ENCODE measurements at regions not wholly inside any gene's neighbourhood (a gene's known extent, or its start where the extent isn't known, plus 50 kb on each side); places are given as distances from the start of the nearest gene placed in this dataset.

DNA sequence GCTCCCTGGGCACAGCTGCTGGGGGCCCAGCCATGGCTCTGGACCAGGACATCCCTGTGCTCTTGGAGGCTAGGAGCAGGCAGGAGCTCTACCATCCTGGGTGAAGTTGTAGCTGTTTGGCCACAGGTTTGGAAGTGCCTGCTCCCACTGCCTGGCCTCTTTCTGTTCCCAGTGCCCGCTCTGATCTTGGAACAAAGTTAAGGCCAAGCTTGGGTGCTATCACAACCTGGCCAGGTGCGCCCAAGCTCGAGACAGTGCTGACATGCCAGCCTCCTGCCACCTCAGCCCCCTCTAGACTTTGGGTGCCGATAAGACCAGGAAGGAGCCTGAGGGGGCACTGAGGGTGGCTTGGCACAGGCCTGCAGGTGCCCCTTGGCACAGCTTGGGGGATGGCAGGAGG is 686.1 kb upstream of the AADAT start:
- CTCF ChIA-PET, result no interaction called here
- no peaks in the 10 kb centered on the region for H3K9me3 Mint-ChIP-seq (ENCODE audit: unreplicated experiment)
- intact Hi-C loops (cut with micrococcal nuclease; ENCODE audit: unreplicated experiment), result no loop called here

DNA sequence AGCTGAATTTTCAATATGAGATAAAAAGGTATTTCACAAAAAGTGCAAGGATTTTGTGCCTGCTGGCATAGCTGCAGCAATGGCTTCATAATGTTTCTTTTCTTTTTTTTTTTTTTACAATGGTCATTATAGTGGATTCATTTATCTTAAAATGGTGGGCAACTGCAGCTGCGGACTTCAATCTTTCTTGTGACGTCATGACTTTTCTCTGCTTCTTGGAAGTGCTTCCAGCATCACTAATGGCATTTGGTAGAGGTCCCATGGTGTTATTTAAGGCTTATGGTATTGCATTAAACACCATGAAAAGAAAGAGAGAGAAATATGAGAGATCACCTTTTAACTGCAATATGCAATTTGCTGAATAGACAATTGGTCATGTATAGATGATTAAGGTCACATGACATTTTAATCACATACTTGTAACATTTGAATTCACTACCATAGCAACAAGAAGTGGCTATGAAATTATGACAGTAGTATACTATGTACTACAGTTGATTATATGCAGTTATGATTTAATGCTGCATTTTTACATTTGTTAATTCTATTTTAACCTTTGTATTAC is 684.0 kb upstream of the AADAT start:
- DNase-seq, result no peak
- Mint-ChIP-seq H3K9me3 (ENCODE audit: unreplicated experiment) (no peaks in the 10 kb centered on the region), H3K36me3 (ENCODE audit: insufficient read depth, unreplicated experiment) (no peaks in the 10 kb centered on the region), H3K27me3 (ENCODE audit: insufficient read depth, unreplicated experiment) (no peaks in the 10 kb centered on the region), H3K4me3 (ENCODE audit: unreplicated experiment) (no peak overlapping the region), H3K27ac (ENCODE audit: unreplicated experiment) (no peak overlapping the region), H3K4me1 (ENCODE audit: low read depth, unreplicated experiment) (no peaks in the 10 kb centered on the region)
- intact Hi-C loops (cut with micrococcal nuclease; ENCODE audit: unreplicated experiment), result no loop called here
- TF ChIP-seq, protein P1, sequence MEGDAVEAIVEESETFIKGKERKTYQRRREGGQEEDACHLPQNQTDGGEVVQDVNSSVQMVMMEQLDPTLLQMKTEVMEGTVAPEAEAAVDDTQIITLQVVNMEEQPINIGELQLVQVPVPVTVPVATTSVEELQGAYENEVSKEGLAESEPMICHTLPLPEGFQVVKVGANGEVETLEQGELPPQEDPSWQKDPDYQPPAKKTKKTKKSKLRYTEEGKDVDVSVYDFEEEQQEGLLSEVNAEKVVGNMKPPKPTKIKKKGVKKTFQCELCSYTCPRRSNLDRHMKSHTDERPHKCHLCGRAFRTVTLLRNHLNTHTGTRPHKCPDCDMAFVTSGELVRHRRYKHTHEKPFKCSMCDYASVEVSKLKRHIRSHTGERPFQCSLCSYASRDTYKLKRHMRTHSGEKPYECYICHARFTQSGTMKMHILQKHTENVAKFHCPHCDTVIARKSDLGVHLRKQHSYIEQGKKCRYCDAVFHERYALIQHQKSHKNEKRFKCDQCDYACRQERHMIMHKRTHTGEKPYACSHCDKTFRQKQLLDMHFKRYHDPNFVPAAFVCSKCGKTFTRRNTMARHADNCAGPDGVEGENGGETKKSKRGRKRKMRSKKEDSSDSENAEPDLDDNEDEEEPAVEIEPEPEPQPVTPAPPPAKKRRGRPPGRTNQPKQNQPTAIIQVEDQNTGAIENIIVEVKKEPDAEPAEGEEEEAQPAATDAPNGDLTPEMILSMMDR (IDR thresholded peaks at IDR 0.05; ENCODE audit: insufficient read depth in 1 of 2, low read depth in 1 of 2, low read length in 1 of 2, severe bottlenecking in 1 of 2, unreplicated experiment in 1 of 2), result no peak
- POLR2A ChIA-PET, result no interaction called here
- BruUV-seq (replicated peaks), result no TSS peak
- CTCF ChIA-PET, result no interaction called here
- no peaks in the 10 kb centered on the region for H3K9me3 ChIP-seq
- H3K27me3 ChIP-seq (replicated peaks; ENCODE audit: control insufficient read depth, insufficient read depth, low read length), result no peaks in the 10 kb centered on the region
- H3K4me3 ChIP-seq (ENCODE audit: low read depth, low read length), result no peak overlapping the region
- H3K36me3 ChIP-seq (ENCODE audit: control insufficient read depth, insufficient read depth, low read length), result no peaks in the 10 kb centered on the region
- H3K4me1 ChIP-seq, result no peaks in the 10 kb centered on the region

More for the DNA sequence above, 686.1 kb upstream of the AADAT start:
- H3K4me1 Mint-ChIP-seq (ENCODE audit: low read depth, unreplicated experiment), result no peaks in the 10 kb centered on the region
- no peak overlapping the region for H3K4me3 Mint-ChIP-seq (ENCODE audit: unreplicated experiment)
- Histone ChIP-seq H3K27me3 (replicated peaks; ENCODE audit: control insufficient read depth, insufficient read depth, low read length) (no peaks in the 10 kb centered on the region), H3K9me3 (no peaks in the 10 kb centered on the region), H3K36me3 (ENCODE audit: control insufficient read depth, insufficient read depth, low read length) (no peaks in the 10 kb centered on the region), H3K4me3 (ENCODE audit: low read depth, low read length) (no peak overlapping the region), H3K4me1 (no peaks in the 10 kb centered on the region)
- no peak for DNase-seq
- H3K36me3 Mint-ChIP-seq (ENCODE audit: insufficient read depth, unreplicated experiment), result no peaks in the 10 kb centered on the region
- no peak overlapping the region for H3K27ac Mint-ChIP-seq (ENCODE audit: unreplicated experiment)
- no TSS peak for BruUV-seq (replicated peaks)
- H3K27me3 Mint-ChIP-seq (ENCODE audit: insufficient read depth, unreplicated experiment), result no peaks in the 10 kb centered on the region
- TF ChIP-seq, protein P1 (IDR thresholded peaks at IDR 0.05; ENCODE audit: insufficient read depth in 1 of 2, low read depth in 1 of 2, low read length in 1 of 2, severe bottlenecking in 1 of 2, unreplicated experiment in 1 of 2), result no peak
- POLR2A ChIA-PET, result no interaction called here

DNA sequence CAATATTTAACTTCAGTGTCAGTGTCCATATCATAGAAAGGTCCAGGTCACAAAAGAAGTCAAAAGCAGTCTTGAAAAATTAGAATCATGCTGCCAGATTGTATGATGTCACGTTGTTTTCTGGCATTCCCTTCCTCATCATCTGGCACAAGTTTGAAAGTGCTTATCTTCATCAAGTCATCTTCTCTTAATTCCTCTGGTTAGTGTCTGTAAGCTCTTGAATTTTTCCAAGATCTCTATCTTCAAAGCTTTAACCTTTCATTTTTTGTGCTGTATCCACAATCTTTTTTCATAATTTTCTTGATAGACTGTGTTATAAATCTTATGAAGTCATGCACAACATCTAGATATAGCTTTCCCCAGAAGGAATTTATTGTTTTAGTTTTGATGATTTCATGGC is 682.7 kb upstream of the AADAT start:
- no peak overlapping the region for H3K4me3 ChIP-seq (ENCODE audit: low read depth, low read length)
- no peaks in the 10 kb centered on the region for H3K4me1 Mint-ChIP-seq (ENCODE audit: low read depth, unreplicated experiment)
- no peak for DNase-seq
- H3K27me3 Mint-ChIP-seq (ENCODE audit: insufficient read depth, unreplicated experiment), result no peaks in the 10 kb centered on the region
- H3K27me3 ChIP-seq (replicated peaks; ENCODE audit: control insufficient read depth, insufficient read depth, low read length), result no peaks in the 10 kb centered on the region
- H3K9me3 ChIP-seq, result no peaks in the 10 kb centered on the region
- no peak overlapping the region for H3K27ac Mint-ChIP-seq (ENCODE audit: unreplicated experiment)
- TF ChIP-seq, protein P1 (IDR thresholded peaks at IDR 0.05; ENCODE audit: insufficient read depth in 1 of 2, low read depth in 1 of 2, low read length in 1 of 2, severe bottlenecking in 1 of 2, unreplicated experiment in 1 of 2), result no peak
- no peaks in the 10 kb centered on the region for H3K36me3 Mint-ChIP-seq (ENCODE audit: insufficient read depth, unreplicated experiment)
- H3K9me3 Mint-ChIP-seq (ENCODE audit: unreplicated experiment), result no peaks in the 10 kb centered on the region
- no peaks in the 10 kb centered on the region for H3K36me3 ChIP-seq (ENCODE audit: control insufficient read depth, insufficient read depth, low read length)
- CTCF ChIA-PET, result no interaction called here
- no peaks in the 10 kb centered on the region for H3K4me1 ChIP-seq
- H3K4me3 Mint-ChIP-seq (ENCODE audit: unreplicated experiment), result no peak overlapping the region
- no TSS peak for BruUV-seq (replicated peaks)
- intact Hi-C loops (cut with micrococcal nuclease; ENCODE audit: unreplicated experiment), result no loop called here
- POLR2A ChIA-PET, result no interaction called here
